ENCODE measurements at regions not wholly inside any gene's neighbourhood (a gene's known extent, or its start where the extent isn't known, plus 50 kb on each side); places are given as distances from the start of the nearest gene placed in this dataset.

GRCh38 chrX:122565952-122566351 lies 618.1 kb upstream of the GRIA3 start:
- no peak for TF ChIP-seq CTCF (IDR thresholded peaks at IDR 0.05)
- TF ChIP-seq POLR2A (IDR thresholded peaks at IDR 0.05), result no peak
